Neural progenitor cell (in vitro differentiated cells): ENCODE measurements at regions not wholly inside any gene's neighbourhood (a gene's known extent, or its start where the extent isn't known, plus 50 kb on each side); places are given as distances from the start of the nearest gene placed in this dataset.

ENCODE experiments used
- DNase-seq: peaks from one replicate; pipeline ENCODE4 v3.0.0-alpha.2; 2016; ENCODE audit warnings: low spot score
- H2AFZ ChIP-seq: fragments of 200-600 bp; sonication (generic); replicated peaks from 2 replicates; pipeline ENCODE4 v1.6.1; 2016; ENCODE audit warnings: antibody characterized with exemption
- H3F3A ChIP-seq: fragments of 200-600 bp; sonication (generic); 2 replicates; pipeline ENCODE4 v1.6.1; 2016; ENCODE audit warnings: antibody characterized with exemption, low read depth
- H3K27ac ChIP-seq: fragments of 200-600 bp; sonication (generic); 2 replicates; pipeline ENCODE4 v1.5.1; 2016; ENCODE audit warnings: mild to moderate bottlenecking
- H3K27me3 ChIP-seq: fragments of 200-600 bp; sonication (generic); 2 replicates; pipeline ENCODE4 v1.6.1; 2016; ENCODE audit warnings: mild to moderate bottlenecking, moderate library complexity
- H3K36me3 ChIP-seq: fragments of 200-600 bp; sonication (generic); 2 replicates; pipeline ENCODE4 v1.5.1; 2016
- H3K4me1 ChIP-seq: fragments of 200-600 bp; sonication (generic); 2 replicates; pipeline ENCODE4 v1.6.1; 2016; ENCODE audit warnings: mixed run types
- H3K4me2 ChIP-seq: fragments of 200-600 bp; sonication (generic); 2 replicates; pipeline ENCODE4 v1.6.1; 2016
- H3K4me3 ChIP-seq: fragments of 200-600 bp; sonication (generic); 2 replicates; pipeline ENCODE4 v1.5.1; 2016
- H3K79me2 ChIP-seq: fragments of 200-600 bp; sonication (generic); 2 replicates; pipeline ENCODE4 v1.6.1; 2016; ENCODE audit warnings: low read depth
- H3K9ac ChIP-seq: fragments of 200-600 bp; sonication (generic); 2 replicates; pipeline ENCODE4 v1.6.1; 2016
- H3K9me3 ChIP-seq: fragments of 200-600 bp; sonication (generic); 2 replicates; pipeline ENCODE4 v1.5.1; 2016; ENCODE audit warnings: low read depth
- H4K20me1 ChIP-seq: fragments of 200-600 bp; sonication (generic); 2 replicates; pipeline ENCODE4 v1.6.1; 2016; ENCODE audit warnings: low read depth
- H3K27ac Mint-ChIP-seq: 3 replicates; pipeline ENCODE4 v1.8.0; 2021; ENCODE audit warnings: mixed read lengths
- H3K27me3 Mint-ChIP-seq: 2 replicates; pipeline ENCODE4 v1.8.0; 2022; ENCODE audit warnings: low read depth, mild to moderate bottlenecking, inconsistent platforms, moderate library complexity, mixed read lengths; ENCODE audit not compliant: insufficient read depth
- H3K36me3 Mint-ChIP-seq: 3 replicates; pipeline ENCODE4 v1.8.0; 2021; ENCODE audit warnings: mixed read lengths
- H3K4me1 Mint-ChIP-seq: 3 replicates; pipeline ENCODE4 v1.8.0; 2021; ENCODE audit warnings: mixed read lengths
- H3K4me3 Mint-ChIP-seq: 3 replicates; pipeline ENCODE4 v1.8.0; 2021; ENCODE audit warnings: mild to moderate bottlenecking, moderate library complexity, mixed read lengths
- H3K9me3 Mint-ChIP-seq: 3 replicates; pipeline ENCODE4 v1.8.0; 2020; ENCODE audit warnings: mixed read lengths
- CTCF ChIP-seq: fragments of 200-600 bp; sonication (generic); IDR thresholded peaks from 2 replicates; pipeline ENCODE4 v1.5.1; 2017; ENCODE audit warnings: antibody characterized with exemption, mild to moderate bottlenecking
- EZH2 ChIP-seq: fragments of 200-600 bp; sonication (generic); IDR thresholded peaks from 2 replicates; pipeline ENCODE4 v1.6.1; 2017; ENCODE audit warnings: antibody characterized with exemption, mild to moderate bottlenecking, moderate library complexity
- EZH2phosphoT487 ChIP-seq: fragments of 200-600 bp; sonication (generic); IDR thresholded peaks from 2 replicates; pipeline ENCODE4 v1.6.1; 2017; ENCODE audit warnings: antibody characterized with exemption

GRCh38 chr6:77298283-77298682 lies 165.0 kb downstream of the HTR1B start:
- TF ChIP-seq EZH2phosphoT487 (no peak), EZH2 (no peak), CTCF (no peak)
- H3K27ac Mint-ChIP-seq = no peak overlapping the region
- no peaks in the 10 kb centered on the region for H3K36me3 Mint-ChIP-seq
- Histone ChIP-seq H3K4me3 (no peak overlapping the region), H3K9me3 (no peaks in the 10 kb centered on the region), H3K4me1 (no peaks in the 10 kb centered on the region), H3K4me2 (no peak overlapping the region), H2AFZ (no peak overlapping the region), H3K27ac (no peak overlapping the region), H3K9ac (no peak overlapping the region), H3K27me3 (no peaks in the 10 kb centered on the region), H4K20me1 (no peaks in the 10 kb centered on the region), H3K79me2 (no peaks in the 10 kb centered on the region), H3F3A (no peaks in the 10 kb centered on the region), H3K36me3 (no peaks in the 10 kb centered on the region)
- peaks cover 3% of the 10 kb centered on the region for H3K4me1 Mint-ChIP-seq
- no peaks in the 10 kb centered on the region for H3K27me3 Mint-ChIP-seq
- no peaks in the 10 kb centered on the region for H3K9me3 Mint-ChIP-seq
- no peak overlapping the region for H3K4me3 Mint-ChIP-seq
- DNase-seq = no peak

GRCh38 chr6:77292564-77293546 lies 170.4 kb downstream of the HTR1B start:
- no peak overlapping the region for H3K4me3 Mint-ChIP-seq

GRCh38 chr6:77290798-77291197 lies 172.5 kb downstream of the HTR1B start:
- no peak for DNase-seq
- H4K20me1 ChIP-seq = no peaks in the 10 kb centered on the region
- H3K79me2 ChIP-seq = no peaks in the 10 kb centered on the region
- no peaks in the 10 kb centered on the region for H3K36me3 ChIP-seq
- Mint-ChIP-seq H3K36me3 (no peaks in the 10 kb centered on the region), H3K4me3 (no peak overlapping the region), H3K9me3 (no peaks in the 10 kb centered on the region), H3K27ac (no peak overlapping the region), H3K27me3 (no peaks in the 10 kb centered on the region), H3K4me1 (peaks cover 3% of the 10 kb centered on the region)
- no peaks in the 10 kb centered on the region for H3K27me3 ChIP-seq
- no peaks in the 10 kb centered on the region for H3K4me1 ChIP-seq
- H3K4me2 ChIP-seq = no peak overlapping the region
- no peak overlapping the region for H3K9ac ChIP-seq
- no peaks in the 10 kb centered on the region for H3F3A ChIP-seq
- TF ChIP-seq EZH2phosphoT487 (no peak), CTCF (no peak), EZH2 (no peak)
- H3K9me3 ChIP-seq = no peaks in the 10 kb centered on the region
- no peak overlapping the region for H3K4me3 ChIP-seq
- H2AFZ ChIP-seq = no peak overlapping the region
- H3K27ac ChIP-seq = no peak overlapping the region

More at GRCh38 chr6:77292564-77293546, 170.4 kb downstream of the HTR1B start:
- no peak for DNase-seq
- H3F3A ChIP-seq = no peaks in the 10 kb centered on the region
- no peaks in the 10 kb centered on the region for H3K79me2 ChIP-seq
- no peak overlapping the region for H3K9ac ChIP-seq
- no peak overlapping the region for H3K4me2 ChIP-seq
- H3K36me3 Mint-ChIP-seq = no peaks in the 10 kb centered on the region
- H3K36me3 ChIP-seq = no peaks in the 10 kb centered on the region
- no peak overlapping the region for H3K27ac ChIP-seq
- H3K27ac Mint-ChIP-seq = no peak overlapping the region
- no peaks in the 10 kb centered on the region for H3K27me3 Mint-ChIP-seq
- no peaks in the 10 kb centered on the region for H3K4me1 ChIP-seq
- H3K27me3 ChIP-seq = no peaks in the 10 kb centered on the region
- TF ChIP-seq EZH2phosphoT487 = no peak
- no peak for TF ChIP-seq CTCF
- no peak for TF ChIP-seq EZH2
- H3K9me3 ChIP-seq = no peaks in the 10 kb centered on the region
- no peak overlapping the region for H2AFZ ChIP-seq
- no peaks in the 10 kb centered on the region for H4K20me1 ChIP-seq
- H3K4me1 Mint-ChIP-seq = peaks cover 3% of the 10 kb centered on the region
- no peaks in the 10 kb centered on the region for H3K9me3 Mint-ChIP-seq
- H3K4me3 ChIP-seq = no peak overlapping the region
